ENCODE measurements at regions not wholly inside any gene's neighbourhood (a gene's known extent, or its start where the extent isn't known, plus 50 kb on each side); places are given as distances from the start of the nearest gene placed in this dataset.

DNA sequence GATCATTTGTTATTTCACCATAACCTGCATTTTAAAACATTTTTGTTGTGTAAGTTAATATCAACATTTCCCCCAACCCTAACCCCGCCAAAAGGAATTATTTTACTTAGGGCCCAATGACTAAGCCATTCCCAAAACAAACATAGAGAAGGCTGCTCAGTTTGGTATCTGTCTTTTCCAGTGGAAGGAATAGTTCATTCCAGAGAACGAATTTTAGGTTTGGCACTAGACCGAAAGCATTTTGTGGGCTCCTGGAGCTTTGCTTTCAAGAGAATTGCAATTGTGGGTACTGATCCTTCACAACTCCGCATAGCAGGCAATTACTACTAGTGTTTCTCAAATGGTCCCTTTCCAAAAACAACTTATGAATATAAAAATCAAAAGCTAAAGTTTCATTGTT is 226.7 kb upstream of the MAD2L1 start:
- H3K4me1 ChIP-seq (ENCODE audit: control insufficient read depth, extremely low read depth, insufficient read depth, low read length): no peaks in the 10 kb centered on the region
- no peak overlapping the region for H3K27ac ChIP-seq (ENCODE audit: control insufficient read depth, insufficient read depth, low read length)
- dilution Hi-C loops (cut with MboI; ENCODE audit: extremely low pct_ligation_motif_present, low sequenced_read_pairs): no loop called here
- no peak overlapping the region for H3K9ac ChIP-seq (ENCODE audit: control insufficient read depth, extremely low read depth, insufficient read depth, low read length)
- H3K9me3 ChIP-seq (ENCODE audit: control insufficient read depth, low read depth, low read length): no peaks in the 10 kb centered on the region
- H3K4me3 ChIP-seq (ENCODE audit: control insufficient read depth in 2 of 3, extremely low read depth in 1 of 3, insufficient read depth in 2 of 3, low read depth in 1 of 3, low read length in 3 of 3): no peak overlapping the region
- FAIRE-seq: no peak
- no peaks in the 10 kb centered on the region for H4K20me1 ChIP-seq (ENCODE audit: control insufficient read depth, extremely low read depth, insufficient read depth, low read length)
- H3K36me3 ChIP-seq (ENCODE audit: control insufficient read depth in 2 of 2, extremely low read depth in 1 of 2, insufficient read depth in 2 of 2, low read length in 2 of 2): no peaks in the 10 kb centered on the region
- H3K27me3 ChIP-seq (ENCODE audit: control insufficient read depth, extremely low read depth, insufficient read depth, low read length): no peaks in the 10 kb centered on the region
- H3K4me2 ChIP-seq (ENCODE audit: control insufficient read depth, extremely low read depth, insufficient read depth, low read depth, low read length): no peak overlapping the region
- no peaks in the 10 kb centered on the region for H3K9me1 ChIP-seq (ENCODE audit: control insufficient read depth, extremely low read depth, insufficient read depth, low read length)
- H3K79me2 ChIP-seq (ENCODE audit: control insufficient read depth, insufficient read depth, low read length): no peaks in the 10 kb centered on the region
- TF ChIP-seq, protein P1, sequence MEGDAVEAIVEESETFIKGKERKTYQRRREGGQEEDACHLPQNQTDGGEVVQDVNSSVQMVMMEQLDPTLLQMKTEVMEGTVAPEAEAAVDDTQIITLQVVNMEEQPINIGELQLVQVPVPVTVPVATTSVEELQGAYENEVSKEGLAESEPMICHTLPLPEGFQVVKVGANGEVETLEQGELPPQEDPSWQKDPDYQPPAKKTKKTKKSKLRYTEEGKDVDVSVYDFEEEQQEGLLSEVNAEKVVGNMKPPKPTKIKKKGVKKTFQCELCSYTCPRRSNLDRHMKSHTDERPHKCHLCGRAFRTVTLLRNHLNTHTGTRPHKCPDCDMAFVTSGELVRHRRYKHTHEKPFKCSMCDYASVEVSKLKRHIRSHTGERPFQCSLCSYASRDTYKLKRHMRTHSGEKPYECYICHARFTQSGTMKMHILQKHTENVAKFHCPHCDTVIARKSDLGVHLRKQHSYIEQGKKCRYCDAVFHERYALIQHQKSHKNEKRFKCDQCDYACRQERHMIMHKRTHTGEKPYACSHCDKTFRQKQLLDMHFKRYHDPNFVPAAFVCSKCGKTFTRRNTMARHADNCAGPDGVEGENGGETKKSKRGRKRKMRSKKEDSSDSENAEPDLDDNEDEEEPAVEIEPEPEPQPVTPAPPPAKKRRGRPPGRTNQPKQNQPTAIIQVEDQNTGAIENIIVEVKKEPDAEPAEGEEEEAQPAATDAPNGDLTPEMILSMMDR (optimal IDR thresholded peaks at IDR 0.05 in 1 of 3, IDR thresholded peaks at IDR 0.05 in 1 of 3, conservative IDR thresholded peaks at IDR 0.05 in 1 of 3; ENCODE audit: extremely low read depth in 1 of 3, insufficient read depth in 2 of 3, low read length in 3 of 3): no peak
- no peak for TF ChIP-seq EZH2 (IDR thresholded peaks at IDR 0.05; ENCODE audit: low read length)
- no peak for DNase-seq (ENCODE audit: low read depth, low spot score)
- no peak overlapping the region for H2AFZ ChIP-seq (ENCODE audit: control insufficient read depth, low read length)

DNA sequence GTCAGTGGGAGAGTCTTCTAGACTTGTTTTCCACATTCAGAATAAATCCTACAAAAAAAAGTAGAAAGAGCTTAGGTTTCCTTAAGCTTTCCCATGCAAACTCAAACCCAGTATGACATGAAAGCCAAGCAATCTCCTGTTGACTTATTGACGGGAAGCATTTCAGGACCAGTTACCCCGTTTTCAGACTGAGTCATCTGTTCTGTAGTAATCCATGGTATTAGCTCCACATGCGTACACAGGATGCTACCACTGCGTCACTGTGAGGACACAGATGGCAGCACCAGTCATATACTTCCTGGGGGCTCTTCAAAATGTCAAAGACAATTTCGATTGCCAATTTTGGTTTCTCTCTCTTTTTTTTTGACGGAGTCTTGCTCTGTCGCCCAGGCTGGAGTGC is 224.9 kb upstream of the MAD2L1 start:
- no peaks in the 10 kb centered on the region for H3K36me3 ChIP-seq (ENCODE audit: control insufficient read depth in 2 of 2, extremely low read depth in 1 of 2, insufficient read depth in 2 of 2, low read length in 2 of 2)
- no peak for TF ChIP-seq EZH2 (IDR thresholded peaks at IDR 0.05; ENCODE audit: low read length)
- TF ChIP-seq, protein P1 (optimal IDR thresholded peaks at IDR 0.05 in 1 of 3, IDR thresholded peaks at IDR 0.05 in 1 of 3, conservative IDR thresholded peaks at IDR 0.05 in 1 of 3; ENCODE audit: extremely low read depth in 1 of 3, insufficient read depth in 2 of 3, low read length in 3 of 3): no peak
- no peaks in the 10 kb centered on the region for H3K9me3 ChIP-seq (ENCODE audit: control insufficient read depth, low read depth, low read length)
- H2AFZ ChIP-seq (ENCODE audit: control insufficient read depth, low read length): no peak overlapping the region
- H3K4me2 ChIP-seq (ENCODE audit: control insufficient read depth, extremely low read depth, insufficient read depth, low read depth, low read length): no peak overlapping the region
- H3K27me3 ChIP-seq (ENCODE audit: control insufficient read depth, extremely low read depth, insufficient read depth, low read length): no peaks in the 10 kb centered on the region
- dilution Hi-C loops (cut with MboI; ENCODE audit: extremely low pct_ligation_motif_present, low sequenced_read_pairs): no loop called here
- H3K9ac ChIP-seq (ENCODE audit: control insufficient read depth, extremely low read depth, insufficient read depth, low read length): no peak overlapping the region
- H3K9me1 ChIP-seq (ENCODE audit: control insufficient read depth, extremely low read depth, insufficient read depth, low read length): no peaks in the 10 kb centered on the region
- H3K27ac ChIP-seq (ENCODE audit: control insufficient read depth, insufficient read depth, low read length): no peak overlapping the region
- no peaks in the 10 kb centered on the region for H4K20me1 ChIP-seq (ENCODE audit: control insufficient read depth, extremely low read depth, insufficient read depth, low read length)
- no peak for FAIRE-seq
- no peak for DNase-seq (ENCODE audit: low read depth, low spot score)
- H3K4me3 ChIP-seq (ENCODE audit: control insufficient read depth in 2 of 3, extremely low read depth in 1 of 3, insufficient read depth in 2 of 3, low read depth in 1 of 3, low read length in 3 of 3): no peak overlapping the region
- H3K4me1 ChIP-seq (ENCODE audit: control insufficient read depth, extremely low read depth, insufficient read depth, low read length): no peaks in the 10 kb centered on the region
- no peaks in the 10 kb centered on the region for H3K79me2 ChIP-seq (ENCODE audit: control insufficient read depth, insufficient read depth, low read length)
